H1 (cell line): ENCODE measurements at regions not wholly inside any gene's neighbourhood (a gene's known extent, or its start where the extent isn't known, plus 50 kb on each side); places are given as distances from the start of the nearest gene placed in this dataset.

Source experiments
- JUN ChIP-seq: IDR thresholded peaks from 2 replicates; pipeline ENCODE4 v1.6.1; 2011; ENCODE audit warnings: low read depth, mild to moderate bottlenecking, improper control_type of control experiment, low read length
- SIX5 ChIP-seq: IDR thresholded peaks from 2 replicates; pipeline ENCODE4 v1.6.1; 2011; ENCODE audit warnings: mild to moderate bottlenecking, low read depth, low read length

- TF ChIP-seq SIX5 (no peak), JUN (no peak)
Observed at GRCh38 chr7:130982651-130983050, 248.6 kb upstream of the KLF14 start (continued).
